Tongue (tissue), 2 donors: ENCODE measurements at regions not wholly inside any gene's neighbourhood (a gene's known extent, or its start where the extent isn't known, plus 50 kb on each side); places are given as distances from the start of the nearest gene placed in this dataset. TPM values are rescaled to one million over a fixed set of nuclear protein-coding genes. Genes with fewer than 3 reads are reported as not detected.
"Not testable (repeated sequence)": the region's sequence is repeated elsewhere in the genome, so short reads cannot be mapped to it uniquely, and the experiment has no call there.

ENCODE experiments used
- DNase-seq: peaks from one replicate; pipeline ENCODE4 v3.0.0-alpha.2; 2015
- small RNA-seq: library from RNA; depleted of rRNA; stranded (forward); fragments of <200 nt; gene quantifications from one replicate; pipeline ENCODE3, GENCODE V24; 2014; ENCODE audit warnings: low replicate concordance

GRCh38 chr20:7803411-7804151, 136.7 kb downstream of the HAO1 start:
- DNase-seq: not testable (repeated sequence)

GRCh38 chr20:7806831-7807230, 133.4 kb downstream of the HAO1 start:
- DNase-seq: no peak

- DNase-seq: no peak
Measured at GRCh38 chr20:7817286-7817685, 123.0 kb downstream of the HAO1 start.

- DNase-seq: no peak
Measured at GRCh38 chr20:7818477-7818876, 121.8 kb downstream of the HAO1 start.

- DNase-seq: no peak
Measured at GRCh38 chr20:7820897-7821296, 119.4 kb downstream of the HAO1 start.

- no peak for DNase-seq
Measured at GRCh38 chr20:7822772-7823171, 117.5 kb downstream of the HAO1 start.

GRCh38 chr20:7828437-7828836, 111.8 kb downstream of the HAO1 start:
- peak; percentile 80 for DNase-seq

- DNase-seq: no peak
Measured at GRCh38 chr20:7829031-7829430, 111.2 kb downstream of the HAO1 start.

- DNase-seq: no peak
Measured at GRCh38 chr20:7829776-7830175, 110.5 kb downstream of the HAO1 start.

Small RNAs in the stretch of these regions (small RNA-seq; reads per million reads assigned to genes)
- gene MIR8062: 0.11 reads per million
- gene RN7SL547P: not detected
